Colonic mucosa (tissue), 4 donors: ENCODE measurements at regions not wholly inside any gene's neighbourhood (a gene's known extent, or its start where the extent isn't known, plus 50 kb on each side); places are given as distances from the start of the nearest gene placed in this dataset.

Experiments used
- DNase-seq: peaks from one replicate; pipeline ENCODE4 v3.0.0-alpha.2; 2020
- H3K27ac ChIP-seq: fragments of 200-600 bp; one replicate; pipeline ENCODE4 v1.8.0; 2021
- H3K27me3 ChIP-seq: fragments of 200-600 bp; one replicate; pipeline ENCODE4 v1.8.0; 2021
- H3K36me3 ChIP-seq: fragments of 200-600 bp; one replicate; pipeline ENCODE4 v1.8.0; 2021
- H3K4me1 ChIP-seq: fragments of 200-600 bp; one replicate; pipeline ENCODE4 v1.8.0; 2021; ENCODE audit warnings: mild to moderate bottlenecking
- H3K4me3 ChIP-seq: fragments of 200-600 bp; one replicate; pipeline ENCODE4 v1.8.0; 2021
- H3K9ac ChIP-seq, 2 donors: one replicate each; pipeline ENCODE4 v1.7.0; 2013; ENCODE audit warnings: control low read depth in 2 of 2, low read depth in 2 of 2, low read length in 2 of 2
- H3K9me3 ChIP-seq: fragments of 200-600 bp; one replicate; pipeline ENCODE4 v1.8.0; 2021
- CTCF ChIP-seq: fragments of 200-600 bp; IDR thresholded peaks from one replicate; pipeline ENCODE4 v1.8.0; 2022; ENCODE audit warnings: antibody characterized with exemption, mild to moderate bottlenecking
- intact Hi-C: fragments of 100-400 bp; cut with DNase I; formaldehyde crosslinking; loops from one replicate; pipeline ENCODE4 v1.14.1; 2022
- donor health status: healthy.
- donor health status: DM: no; HTN: no; CAD: no.
- donor health status: DM: no; HTN: no; CAD: no.

- H3K27ac ChIP-seq = no peak overlapping the region
- H3K4me1 ChIP-seq = no peaks in the 10 kb centered on the region
- no peaks in the 10 kb centered on the region for H3K27me3 ChIP-seq
- H3K36me3 ChIP-seq = no peaks in the 10 kb centered on the region
- H3K4me3 ChIP-seq = no peak overlapping the region
- no peaks in the 10 kb centered on the region for H3K9me3 ChIP-seq
- TF ChIP-seq CTCF = no peak
- intact Hi-C loops = no loop called here
- DNase-seq = no peak
- no peak overlapping the region for H3K9ac ChIP-seq
Observed at GRCh38 chr20:63081351-63081750, 74.6 kb upstream of the BHLHE23 start.

GRCh38 chr20:63080811-63081210, 74.0 kb upstream of the BHLHE23 start:
- H3K27me3 ChIP-seq = no peaks in the 10 kb centered on the region
- H3K4me3 ChIP-seq = no peak overlapping the region
- no peak overlapping the region for H3K9ac ChIP-seq
- intact Hi-C loops = no loop called here
- TF ChIP-seq CTCF = no peak
- DNase-seq = no peak
- H3K9me3 ChIP-seq = no peaks in the 10 kb centered on the region
- H3K27ac ChIP-seq = no peak overlapping the region
- no peaks in the 10 kb centered on the region for H3K4me1 ChIP-seq
- H3K36me3 ChIP-seq = no peaks in the 10 kb centered on the region

- Histone ChIP-seq H3K27me3 (no peaks in the 10 kb centered on the region), H3K36me3 (no peaks in the 10 kb centered on the region), H3K27ac (no peak overlapping the region), H3K9ac (no peak overlapping the region), H3K4me1 (no peaks in the 10 kb centered on the region), H3K9me3 (no peaks in the 10 kb centered on the region), H3K4me3 (no peak overlapping the region)
- DNase-seq = no peak
- intact Hi-C loops = no loop called here
- TF ChIP-seq CTCF = no peak
Observed at GRCh38 chr20:63080411-63080810, 73.6 kb upstream of the BHLHE23 start.

- H3K4me1 ChIP-seq = no peaks in the 10 kb centered on the region
- H3K36me3 ChIP-seq = no peaks in the 10 kb centered on the region
- no peaks in the 10 kb centered on the region for H3K9me3 ChIP-seq
- no peak for TF ChIP-seq CTCF
- H3K27me3 ChIP-seq = no peaks in the 10 kb centered on the region
- no peak overlapping the region for H3K27ac ChIP-seq
- no peak overlapping the region for H3K4me3 ChIP-seq
- no peak overlapping the region for H3K9ac ChIP-seq
- no peak for DNase-seq
- intact Hi-C loops = no loop called here
Observed at GRCh38 chr20:63079971-63080370, 73.2 kb upstream of the BHLHE23 start.

- Histone ChIP-seq H3K27me3 (peaks cover 7% of the 10 kb centered on the region), H3K4me3 (no peak overlapping the region), H3K9me3 (no peaks in the 10 kb centered on the region), H3K9ac (no peak overlapping the region), H3K36me3 (no peaks in the 10 kb centered on the region), H3K27ac (no peak overlapping the region), H3K4me1 (no peaks in the 10 kb centered on the region)
- intact Hi-C loops = no loop called here
- TF ChIP-seq CTCF = no peak
- no peak for DNase-seq
Observed at GRCh38 chr20:63077705-63078104, 70.9 kb upstream of the BHLHE23 start.

- TF ChIP-seq CTCF = no peak
- H3K9me3 ChIP-seq = no peaks in the 10 kb centered on the region
- peaks cover 16% of the 10 kb centered on the region for H3K27me3 ChIP-seq
Observed at GRCh38 chr20:63076421-63076820, 69.7 kb upstream of the BHLHE23 start.

More at GRCh38 chr20:63076421-63076820, 69.7 kb upstream of the BHLHE23 start:
- no peak overlapping the region for H3K4me3 ChIP-seq
- no peak overlapping the region for H3K9ac ChIP-seq
- no peak overlapping the region for H3K27ac ChIP-seq
- intact Hi-C loops = no loop called here
- no peak for DNase-seq
- H3K4me1 ChIP-seq = no peaks in the 10 kb centered on the region
- H3K36me3 ChIP-seq = no peaks in the 10 kb centered on the region
